ACHN (cell line): ENCODE measurements at regions not wholly inside any gene's neighbourhood (a gene's known extent, or its start where the extent isn't known, plus 50 kb on each side); places are given as distances from the start of the nearest gene placed in this dataset.
A peak's percentile ranks its signal among the peaks of the same experiment; 100 is the strongest.

Source experiments
- DNase-seq: peaks from one replicate; pipeline ENCODE4 v3.0.0-alpha.2; 2015
- in situ Hi-C: cut with HindIII; loops from 2 replicates; pipeline ENCODE4 v1.10.0; 2017; ENCODE audit warnings: low sequenced_read_pairs, low pct_ligation_motif_present, low pct_unique_long_range_greater_than_20kb

DNA sequence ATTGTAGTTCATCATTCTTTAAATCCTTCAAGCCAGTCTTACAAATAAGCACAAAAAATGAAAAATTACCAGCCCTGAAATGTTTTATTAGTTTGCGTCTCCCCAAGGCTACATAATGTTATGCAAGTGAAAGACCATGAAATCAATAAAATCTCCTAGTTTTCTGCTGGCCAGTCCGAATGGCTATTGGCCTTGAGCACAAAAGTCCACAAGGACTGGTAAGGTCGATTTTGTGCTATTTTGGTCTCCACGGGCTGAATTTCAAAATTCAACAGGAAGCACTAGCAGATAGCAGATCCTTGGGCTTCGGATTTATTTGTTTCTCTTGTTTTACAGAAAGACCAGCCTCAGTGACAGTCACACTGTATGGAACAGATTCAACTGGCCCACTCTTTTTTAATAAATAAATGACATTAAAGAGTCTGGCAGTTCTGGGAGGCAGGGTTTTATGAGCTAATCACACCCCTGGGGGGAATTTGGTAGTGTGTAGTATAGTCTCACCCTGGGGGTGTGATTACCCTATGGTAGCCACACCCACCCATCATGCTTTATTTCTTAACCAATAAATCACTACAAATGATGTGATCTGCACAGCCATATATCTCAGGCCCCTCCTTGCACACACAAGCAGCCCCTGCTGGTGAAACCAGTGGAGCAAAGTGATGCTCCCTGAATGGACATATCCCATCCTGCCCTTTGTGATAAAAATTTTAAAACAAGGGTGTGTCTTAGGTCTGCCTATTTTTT is 51.1 kb upstream of the TMEM33 start:
- in situ Hi-C loops: no loop called here

DNA sequence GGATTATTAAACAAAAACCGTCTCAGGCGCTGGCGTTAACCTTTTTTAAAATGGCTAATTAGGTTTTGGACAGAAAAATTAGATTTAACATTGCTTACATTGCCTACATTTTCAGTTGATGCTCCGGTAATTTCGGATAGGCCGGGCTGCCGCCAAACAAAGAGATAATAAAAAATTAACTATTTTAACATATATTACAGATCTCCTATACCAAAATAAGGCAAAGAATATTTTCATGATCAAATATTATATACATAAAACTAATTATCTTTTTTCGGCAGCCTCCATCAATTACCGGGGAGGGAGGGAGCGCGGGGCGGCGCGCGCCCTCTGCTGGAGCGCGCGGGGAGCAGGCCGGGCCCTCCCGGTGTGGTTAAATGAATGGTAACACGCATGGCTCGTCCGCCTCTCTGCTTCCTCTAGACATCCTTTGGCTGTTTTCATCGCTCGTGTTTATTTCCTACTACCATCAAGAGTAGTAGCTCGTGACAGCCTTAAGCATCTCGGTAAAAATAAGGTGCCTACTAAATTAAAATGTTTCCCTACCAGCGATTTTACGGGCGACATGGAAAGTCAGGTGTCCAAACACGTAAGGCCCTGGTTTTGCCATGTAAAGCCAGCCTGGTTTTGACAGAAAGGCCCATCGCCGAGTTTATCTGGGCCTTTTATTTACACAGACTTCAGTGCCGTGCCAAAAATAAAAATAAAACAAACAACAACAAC is 52.4 kb upstream of the TMEM33 start:
- in situ Hi-C loops: no loop called here
- DNase-seq: peak; percentile 21

More for the DNA sequence above, 51.1 kb upstream of the TMEM33 start:
- DNase-seq: no peak

GRCh38 chr4:41881981-41882624 is 53.1 kb upstream of the TMEM33 start:
- in situ Hi-C loops: no loop called here
- DNase-seq: no peak

GRCh38 chr4:41880840-41881831 is 54.1 kb upstream of the TMEM33 start:
- DNase-seq: no peak
- in situ Hi-C loops: no loop called here

DNA sequence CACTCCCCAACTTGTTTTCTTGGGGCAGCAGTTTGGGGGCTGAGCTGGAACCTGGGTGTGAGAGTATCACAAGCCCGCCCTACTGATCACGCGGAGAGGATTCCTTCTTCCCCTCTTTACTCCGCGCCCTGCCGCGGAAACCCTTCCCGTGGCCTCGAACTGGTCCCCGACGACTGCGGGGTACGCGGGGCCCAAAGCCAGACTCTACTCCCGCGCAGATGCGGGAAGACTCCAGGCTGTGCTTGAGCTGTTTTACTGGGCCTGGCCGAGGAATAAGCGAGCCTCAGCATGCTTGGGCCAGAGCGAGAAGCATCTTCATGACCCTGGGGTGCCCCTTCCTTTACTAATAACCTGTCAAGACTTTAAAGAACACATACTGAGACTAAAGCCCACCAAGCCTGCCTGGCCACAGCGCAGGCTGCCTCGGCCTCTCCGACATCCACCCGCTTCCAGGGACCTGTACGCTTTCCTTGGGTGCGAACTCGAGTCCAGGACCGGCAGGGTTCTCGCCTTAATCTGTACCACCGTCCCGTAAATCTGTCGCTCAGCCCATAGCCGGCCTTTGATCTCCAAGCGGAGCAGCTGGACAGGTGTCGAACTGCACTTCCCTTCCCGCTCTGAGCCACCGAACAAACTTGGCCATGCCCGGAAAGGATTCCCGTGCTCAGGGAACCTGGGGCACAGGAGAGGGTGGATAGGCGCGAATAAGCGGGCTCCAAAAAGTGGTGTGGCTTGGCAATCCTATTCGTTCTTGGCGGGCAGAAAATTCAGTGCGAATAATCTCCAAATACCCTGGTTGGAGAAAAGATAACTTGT is 55.0 kb upstream of the TMEM33 start:
- in situ Hi-C loops: no loop called here
- no peak for DNase-seq

DNA sequence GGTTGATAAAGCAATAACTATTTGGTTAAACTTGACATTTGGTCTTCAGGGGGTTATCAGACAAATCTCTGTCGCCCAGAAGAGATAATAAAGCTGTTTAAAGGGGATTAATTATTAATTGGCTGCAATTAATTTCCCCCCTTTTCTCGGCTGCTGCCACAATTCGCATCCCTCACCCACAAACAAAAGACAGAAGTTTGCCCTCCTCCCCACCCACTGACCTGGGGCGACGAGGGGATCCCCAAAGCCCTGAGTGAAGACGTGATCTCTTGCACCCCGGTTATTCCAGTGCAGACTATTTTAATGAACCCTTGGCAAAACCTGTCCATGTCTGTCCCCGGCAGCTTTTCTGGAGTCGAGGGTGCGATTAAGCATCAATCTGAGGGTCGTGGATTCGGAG is 55.7 kb upstream of the TMEM33 start:
- in situ Hi-C loops: no loop called here

DNA sequence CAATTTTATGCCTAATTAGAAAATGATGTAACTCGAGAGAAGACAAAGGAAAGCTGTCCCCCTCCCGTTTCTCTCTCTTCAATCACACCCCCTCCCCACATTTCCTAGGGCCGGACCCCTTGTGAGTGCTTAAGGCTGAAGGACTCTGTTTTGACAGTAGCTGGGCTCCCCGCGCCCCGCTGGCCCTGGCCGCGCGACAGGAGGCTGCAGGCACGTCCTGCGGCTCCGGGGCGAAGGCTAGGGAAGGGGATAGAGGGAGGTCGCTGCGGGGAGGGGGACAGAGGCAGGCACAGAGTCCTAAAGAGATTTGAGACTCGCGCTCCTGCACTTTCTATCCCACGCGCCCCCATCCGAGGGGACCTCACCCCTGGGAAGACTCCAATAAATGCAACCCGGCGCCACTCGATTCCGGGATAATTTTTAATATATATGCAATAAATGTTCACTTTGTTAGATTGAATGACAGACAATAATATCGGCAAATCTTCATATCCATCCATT is 56.2 kb upstream of the TMEM33 start:
- in situ Hi-C loops: no loop called here
- DNase-seq: no peak

More for the DNA sequence above, 55.7 kb upstream of the TMEM33 start:
- DNase-seq: no peak

GRCh38 chr4:41878170-41878969 is 56.9 kb upstream of the TMEM33 start:
- in situ Hi-C loops: no loop called here
- no peak for DNase-seq

DNA sequence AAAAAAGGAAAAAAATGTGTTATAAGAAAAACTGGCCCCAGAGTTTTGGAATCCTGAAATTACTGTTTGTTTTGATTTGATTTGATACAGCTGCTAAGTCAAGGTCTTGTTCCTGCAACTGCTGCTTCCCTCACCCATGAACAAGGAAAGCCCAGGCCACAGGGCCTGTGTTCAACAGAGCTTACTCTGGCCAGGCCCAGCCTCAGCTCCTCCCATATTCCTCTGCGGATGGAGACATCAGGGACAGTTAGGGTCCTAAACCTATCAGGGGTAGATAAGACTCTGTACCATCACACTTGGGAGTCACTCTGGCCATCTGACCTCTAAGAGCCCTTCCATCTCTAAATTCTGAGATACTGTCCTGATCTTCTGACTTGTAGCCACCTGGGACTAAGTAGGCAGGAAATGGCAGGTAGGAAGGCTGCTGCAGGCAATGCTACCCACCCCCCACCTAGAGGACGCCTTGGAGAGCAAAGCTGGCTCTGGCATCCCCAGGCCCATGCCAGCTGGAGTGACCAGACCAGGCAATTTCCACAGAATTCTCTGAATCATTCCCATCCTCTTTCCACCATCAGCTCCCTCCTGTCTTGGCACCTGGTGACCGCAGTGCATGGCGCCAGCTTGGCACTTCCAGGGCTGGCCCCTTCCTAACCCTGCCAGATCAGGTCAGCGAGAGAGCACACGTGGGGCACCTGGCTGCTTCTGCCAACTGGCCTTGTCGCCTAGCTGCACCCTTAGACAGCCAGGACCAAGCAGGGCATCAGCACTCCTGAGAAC is 58.0 kb upstream of the TMEM33 start:
- no peak for DNase-seq
- in situ Hi-C loops: no loop called here

DNA sequence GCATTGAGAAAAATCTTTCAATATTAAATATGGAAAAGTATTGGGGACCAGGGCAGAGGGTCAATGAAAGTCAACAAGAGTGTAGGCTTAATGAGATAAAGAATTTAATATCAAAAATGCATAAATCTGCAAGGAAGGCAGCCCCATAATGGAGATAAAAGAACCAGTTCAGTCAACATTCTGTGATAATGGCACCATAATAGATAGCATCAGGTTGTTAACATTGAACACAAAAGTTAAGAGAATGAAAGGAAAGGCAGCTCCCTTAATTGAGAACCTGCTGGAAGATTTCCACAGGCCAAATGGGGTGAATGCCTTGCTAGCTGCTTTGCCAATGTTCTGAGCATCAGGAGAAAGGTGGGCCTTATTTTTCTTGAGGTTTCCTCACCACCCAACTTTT is 60.4 kb upstream of the TMEM33 start:
- DNase-seq: no peak
- in situ Hi-C loops: no loop called here

DNA sequence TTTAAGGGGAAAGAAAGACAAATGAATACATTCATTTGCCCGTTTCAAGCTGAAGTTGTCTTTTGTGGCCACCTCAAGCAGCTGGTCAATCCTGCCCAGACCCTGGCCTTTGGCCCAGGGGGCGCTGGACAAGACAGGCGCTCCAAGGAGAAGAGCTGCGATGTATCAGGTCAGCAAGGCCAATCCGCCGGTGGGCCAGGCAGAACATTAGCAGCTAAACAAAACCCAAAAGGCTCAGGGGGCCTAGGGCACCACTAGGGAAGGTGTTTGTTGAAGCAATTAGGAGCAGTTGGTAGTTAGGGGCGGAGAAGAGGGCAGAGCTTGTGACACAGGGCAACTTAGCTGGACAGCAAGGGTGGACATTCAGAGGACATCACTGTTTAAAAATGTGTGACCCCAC is 60.8 kb upstream of the TMEM33 start:
- in situ Hi-C loops: no loop called here
- no peak for DNase-seq

- in situ Hi-C loops: no loop called here
- DNase-seq: no peak
These were observed 61.6 kb upstream of the TMEM33 start for GRCh38 chr4:41873380-41874295.

DNA sequence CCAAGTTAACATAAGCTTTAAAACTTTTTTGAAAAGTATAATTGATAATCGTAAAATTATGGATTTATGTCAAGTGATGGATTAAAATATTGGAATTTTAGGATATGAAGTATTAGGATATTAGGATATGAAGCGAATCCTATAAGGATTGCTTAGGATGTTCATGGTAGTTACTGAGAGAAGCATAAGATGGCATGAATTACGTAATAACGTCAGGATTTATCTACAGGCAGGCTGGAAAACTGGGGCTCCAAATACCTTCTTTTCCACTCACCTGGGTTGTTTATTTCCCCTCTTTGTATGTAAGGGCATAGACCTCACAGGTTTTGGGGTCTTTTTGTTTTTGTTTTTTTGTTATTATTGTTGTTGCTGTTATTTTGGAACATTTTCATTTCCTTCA is 65.2 kb upstream of the TMEM33 start:
- in situ Hi-C loops: no loop called here
- no peak for DNase-seq

GRCh38 chr4:41866799-41867677 is 68.2 kb upstream of the TMEM33 start:
- no peak for DNase-seq
- in situ Hi-C loops: no loop called here
